ENCODE measurements at regions not wholly inside any gene's neighbourhood (a gene's known extent, or its start where the extent isn't known, plus 50 kb on each side); places are given as distances from the start of the nearest gene placed in this dataset.
"Not testable (repeated sequence)": the region's sequence is repeated elsewhere in the genome, so short reads cannot be mapped to it uniquely, and the experiment has no call there.

DNA sequence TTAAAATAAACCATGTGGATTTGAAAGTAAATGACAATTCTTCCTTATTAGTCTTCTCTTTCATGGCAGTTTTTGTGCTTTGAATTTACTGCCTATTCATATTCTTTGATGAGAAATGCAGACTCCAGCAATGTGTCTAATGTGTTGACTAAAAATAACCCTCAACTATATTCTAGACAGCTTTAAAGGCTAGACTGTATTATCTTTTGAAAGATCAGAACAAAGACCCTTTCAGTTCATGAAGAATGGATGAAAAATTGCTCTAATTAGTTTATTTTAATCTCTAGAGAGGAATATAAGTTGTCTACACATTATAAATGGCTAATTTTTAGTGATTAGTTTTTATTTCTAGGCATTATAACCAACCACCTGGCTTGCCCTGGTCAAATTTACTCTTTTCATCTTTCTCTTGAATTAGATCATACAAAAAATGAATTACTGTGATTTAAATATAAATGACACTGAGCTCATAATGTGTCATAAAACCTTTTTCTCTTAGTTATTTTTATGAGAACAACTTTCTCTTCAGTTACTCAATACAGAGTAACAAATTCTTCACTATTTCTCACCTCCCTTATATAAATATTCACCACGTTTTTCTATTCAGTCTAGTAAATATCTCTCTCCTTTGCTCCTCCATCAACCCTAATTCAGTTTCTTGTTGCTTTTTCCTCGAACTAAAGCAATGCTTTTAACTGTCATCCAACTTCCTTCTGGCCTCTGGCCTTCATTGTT is 428.5 kb upstream of the TMPRSS15 start:
- no peaks in the 10 kb centered on the region for H3K9me3 Mint-ChIP-seq
- DNase-seq (ENCODE audit: extremely low spot score, unreplicated experiment): no peak
- TF ChIP-seq CTCF (conservative IDR thresholded peaks at IDR 0.05): no peak
- no peaks in the 10 kb centered on the region for H3K36me3 Mint-ChIP-seq
- no peak overlapping the region for H3K27ac Mint-ChIP-seq
- no peak overlapping the region for H3K4me3 Mint-ChIP-seq
- no peaks in the 10 kb centered on the region for H3K27me3 Mint-ChIP-seq
- H3K4me1 Mint-ChIP-seq (ENCODE audit: unreplicated experiment): no peaks in the 10 kb centered on the region

DNA sequence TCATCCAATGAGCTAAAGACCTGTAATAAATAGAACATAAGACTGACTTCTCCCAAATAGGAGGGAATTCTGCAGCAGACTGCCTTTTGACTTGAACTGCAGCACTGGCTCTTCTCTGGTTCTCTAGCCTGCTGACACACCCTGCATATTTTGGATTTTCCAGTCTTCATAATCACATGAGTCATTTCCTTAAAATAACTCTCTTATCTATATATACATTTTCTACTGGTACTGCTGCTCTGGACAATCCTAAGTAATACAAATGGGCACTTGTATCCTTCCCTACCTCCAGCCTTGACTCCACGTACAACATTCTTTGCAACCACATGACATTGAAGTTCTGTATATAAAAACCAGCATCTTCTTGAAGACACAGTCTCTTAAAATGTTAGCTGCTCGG is 429.4 kb upstream of the TMPRSS15 start:
- no peak for DNase-seq (ENCODE audit: extremely low spot score, unreplicated experiment)
- Mint-ChIP-seq H3K36me3 (no peaks in the 10 kb centered on the region), H3K4me1 (ENCODE audit: unreplicated experiment) (no peaks in the 10 kb centered on the region), H3K9me3 (no peaks in the 10 kb centered on the region), H3K27me3 (no peaks in the 10 kb centered on the region), H3K4me3 (no peak overlapping the region), H3K27ac (peak overlapping the region; percentile 14)
- TF ChIP-seq CTCF (conservative IDR thresholded peaks at IDR 0.05): no peak

DNA sequence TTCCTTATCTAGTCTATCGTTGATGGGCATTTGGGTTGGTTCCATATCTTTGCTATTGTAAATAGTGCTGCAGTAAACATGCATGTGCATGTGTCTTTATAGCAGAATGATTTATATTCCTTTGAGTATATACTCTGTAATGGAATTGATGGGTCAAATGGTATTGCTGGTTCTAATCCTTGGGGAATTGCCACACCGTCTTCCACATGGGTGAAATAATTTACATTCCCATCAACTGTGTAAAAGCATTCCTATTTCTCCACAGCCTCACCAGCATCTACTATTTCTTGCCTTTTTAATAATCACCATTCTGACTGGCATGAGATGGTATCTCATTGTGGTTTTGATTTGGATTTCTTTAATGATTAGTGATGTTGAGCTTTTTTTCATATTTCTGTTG is 430.5 kb upstream of the TMPRSS15 start:
- not testable (repeated sequence) for H3K4me3 Mint-ChIP-seq; H3K27me3 Mint-ChIP-seq; DNase-seq (ENCODE audit: extremely low spot score, unreplicated experiment); H3K4me1 Mint-ChIP-seq (ENCODE audit: unreplicated experiment); H3K27ac Mint-ChIP-seq; H3K9me3 Mint-ChIP-seq; H3K36me3 Mint-ChIP-seq

DNA sequence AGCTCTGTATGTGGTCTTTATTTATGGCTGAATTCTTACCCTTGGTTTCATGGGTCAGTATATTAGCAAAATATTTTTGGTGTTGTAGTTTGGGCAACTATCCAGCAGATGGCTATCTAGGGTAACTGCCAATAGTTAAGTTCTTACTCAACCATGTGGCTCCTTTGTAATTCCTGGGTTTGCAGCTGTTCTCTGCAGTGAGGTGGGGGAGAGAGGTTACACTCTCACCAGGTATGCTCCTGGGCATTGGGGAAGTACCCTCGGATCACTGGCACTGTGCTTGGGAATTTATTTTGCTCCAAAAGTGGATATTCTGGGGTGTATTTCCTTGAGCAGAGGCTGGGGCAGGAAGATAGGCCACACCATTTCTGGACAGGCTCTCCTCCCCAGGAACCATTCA is 436.7 kb upstream of the TMPRSS15 start:
- Mint-ChIP-seq H3K4me1 (ENCODE audit: unreplicated experiment) (no peaks in the 10 kb centered on the region), H3K27me3 (no peaks in the 10 kb centered on the region), H3K27ac (no peak overlapping the region), H3K9me3 (peaks cover 6% of the 10 kb centered on the region), H3K4me3 (no peak overlapping the region), H3K36me3 (no peaks in the 10 kb centered on the region)
- DNase-seq (ENCODE audit: extremely low spot score, unreplicated experiment): no peak
- TF ChIP-seq CTCF (conservative IDR thresholded peaks at IDR 0.05): peak; percentile 59

- DNase-seq (ENCODE audit: extremely low spot score, unreplicated experiment); H3K4me1 Mint-ChIP-seq (ENCODE audit: unreplicated experiment); H3K36me3 Mint-ChIP-seq; H3K4me3 Mint-ChIP-seq; H3K27ac Mint-ChIP-seq; H3K9me3 Mint-ChIP-seq; H3K27me3 Mint-ChIP-seq: not testable (repeated sequence)
Observed at GRCh38 chr21:18857606-18858005, 454.0 kb upstream of the TMPRSS15 start.

DNA sequence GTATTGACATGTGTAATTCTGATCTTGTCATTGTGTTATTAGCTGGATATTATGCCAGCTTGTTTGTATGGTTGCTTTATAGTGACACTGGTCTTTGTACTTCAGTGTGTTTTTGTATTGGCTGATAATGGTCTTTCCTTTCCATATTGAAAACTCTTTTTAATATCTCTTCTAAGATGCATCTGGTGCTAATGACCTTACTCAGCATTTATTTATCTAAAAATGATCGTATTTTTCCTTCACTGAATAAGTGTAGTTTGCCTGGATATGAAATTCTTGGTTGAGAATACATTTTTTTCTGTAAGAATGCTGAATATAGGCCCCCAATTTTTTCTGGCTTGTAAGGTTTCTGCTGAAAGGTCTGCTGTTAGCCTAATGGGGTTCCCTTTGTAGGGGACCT is 465.5 kb upstream of the TMPRSS15 start:
- no peak for TF ChIP-seq CTCF (conservative IDR thresholded peaks at IDR 0.05)

GRCh38 chr21:18877917-18878316 is 474.3 kb upstream of the TMPRSS15 start:
- H3K4me3 Mint-ChIP-seq: no peak overlapping the region
- no peak for TF ChIP-seq CTCF (conservative IDR thresholded peaks at IDR 0.05)
- DNase-seq (ENCODE audit: extremely low spot score, unreplicated experiment): no peak
- no peak overlapping the region for H3K27ac Mint-ChIP-seq
- peaks cover 5% of the 10 kb centered on the region for H3K9me3 Mint-ChIP-seq
- H3K4me1 Mint-ChIP-seq (ENCODE audit: unreplicated experiment): no peaks in the 10 kb centered on the region
- H3K36me3 Mint-ChIP-seq: no peaks in the 10 kb centered on the region
- no peaks in the 10 kb centered on the region for H3K27me3 Mint-ChIP-seq

More for the DNA sequence above, 465.5 kb upstream of the TMPRSS15 start:
- Mint-ChIP-seq H3K27me3 (no peaks in the 10 kb centered on the region), H3K9me3 (no peaks in the 10 kb centered on the region), H3K36me3 (no peaks in the 10 kb centered on the region), H3K27ac (no peak overlapping the region), H3K4me3 (no peak overlapping the region), H3K4me1 (ENCODE audit: unreplicated experiment) (no peaks in the 10 kb centered on the region)
- no peak for DNase-seq (ENCODE audit: extremely low spot score, unreplicated experiment)
